ENCODE measurements at regions not wholly inside any gene's neighbourhood (a gene's known extent, or its start where the extent isn't known, plus 50 kb on each side); places are given as distances from the start of the nearest gene placed in this dataset.

DNA sequence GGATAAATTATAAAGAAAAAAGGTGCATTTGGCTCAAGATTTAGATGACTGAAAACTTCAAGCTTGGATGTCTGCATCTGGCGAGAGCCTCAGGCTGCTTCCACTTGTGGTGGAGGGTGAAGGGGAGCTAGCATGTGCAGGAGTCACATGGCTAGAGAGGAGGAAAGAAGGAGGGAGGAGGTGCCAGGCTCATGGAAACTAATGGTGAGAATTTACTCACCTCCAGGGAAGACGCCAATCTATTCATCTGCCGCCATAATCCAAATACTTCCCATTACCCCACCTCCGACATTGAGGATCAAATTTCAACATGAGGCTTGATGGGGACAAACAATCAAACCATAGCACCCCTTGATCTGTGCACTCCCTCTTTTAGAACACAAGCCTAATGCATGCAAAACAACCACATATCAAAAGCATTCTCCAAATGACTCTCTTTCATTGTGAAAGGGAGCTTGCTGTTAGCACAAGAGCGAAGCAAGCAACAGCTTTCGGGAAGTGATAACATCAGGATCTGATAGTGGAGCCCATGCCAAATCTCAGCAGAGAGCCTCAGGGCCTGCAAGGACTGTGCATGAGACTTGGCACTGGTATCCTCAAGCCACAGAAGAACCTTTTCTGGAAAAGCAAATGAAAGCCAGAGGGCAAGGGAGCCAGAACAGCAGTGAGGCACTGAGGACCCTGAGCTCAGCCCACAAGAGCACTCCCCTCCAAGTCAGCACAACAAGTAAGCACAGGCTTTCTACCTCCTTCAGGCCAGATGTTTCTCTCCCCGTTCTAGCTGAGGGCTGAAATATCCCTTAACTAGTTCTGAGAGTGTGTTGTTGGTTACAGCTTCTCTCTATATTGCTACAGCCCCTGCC, 50.2 kb upstream of the THBS1 start:
- Histone ChIP-seq H3K36me3 (no peaks in the 10 kb centered on the region), H3K9me3 (no peaks in the 10 kb centered on the region), H3K27ac (no peak overlapping the region), H3K4me1 (peaks cover 0 to 8% (median 0%) of the 10 kb centered on the region in 4 donors), H3K27me3 (no peaks in the 10 kb centered on the region), H3K4me3 (no peak overlapping the region)
- DNase-seq = no peak
- no peak for TF ChIP-seq CTCF (IDR thresholded peaks at IDR 0.05)
- intact Hi-C loops (cut with DNase I; ENCODE audit: low total_unique reads) = no loop called here
